LNCAP (cell line): ENCODE measurements at regions not wholly inside any gene's neighbourhood (a gene's known extent, or its start where the extent isn't known, plus 50 kb on each side); places are given as distances from the start of the nearest gene placed in this dataset.

Experiments
- CTCF ChIP-seq: fragments of 450-650 bp; IDR thresholded peaks from 2 replicates; pipeline ENCODE4 v1.5.1; 2017; ENCODE audit warnings: mild to moderate bottlenecking

GRCh38 chr1:8171751-8172464 lies 145.8 kb upstream of the ERRFI1 start:
- TF ChIP-seq CTCF: no peak

GRCh38 chr1:8170059-8170835 lies 144.1 kb upstream of the ERRFI1 start:
- TF ChIP-seq CTCF: no peak

- no peak for TF ChIP-seq CTCF
Measured at GRCh38 chr1:8169364-8170058, 143.4 kb upstream of the ERRFI1 start.

DNA sequence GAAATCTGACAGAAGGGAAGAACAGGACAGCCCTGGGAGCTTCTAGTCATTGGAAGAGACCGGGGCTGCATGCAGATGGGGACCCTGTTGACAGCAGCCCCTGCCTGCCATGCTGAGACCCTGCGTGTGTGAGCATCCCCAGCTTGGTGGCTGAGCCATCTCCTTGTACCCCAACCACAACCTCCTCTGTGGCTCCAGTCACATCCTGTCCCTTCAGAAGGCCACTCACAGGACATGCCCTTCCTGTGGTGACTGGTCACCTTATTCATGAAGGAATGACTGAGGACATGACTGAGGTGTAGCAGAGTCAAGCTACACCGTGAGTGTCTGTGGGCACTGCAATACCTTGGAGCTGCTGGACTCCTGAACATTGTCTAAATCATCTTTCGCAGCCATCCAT lies 141.8 kb upstream of the ERRFI1 start:
- no peak for TF ChIP-seq CTCF

DNA sequence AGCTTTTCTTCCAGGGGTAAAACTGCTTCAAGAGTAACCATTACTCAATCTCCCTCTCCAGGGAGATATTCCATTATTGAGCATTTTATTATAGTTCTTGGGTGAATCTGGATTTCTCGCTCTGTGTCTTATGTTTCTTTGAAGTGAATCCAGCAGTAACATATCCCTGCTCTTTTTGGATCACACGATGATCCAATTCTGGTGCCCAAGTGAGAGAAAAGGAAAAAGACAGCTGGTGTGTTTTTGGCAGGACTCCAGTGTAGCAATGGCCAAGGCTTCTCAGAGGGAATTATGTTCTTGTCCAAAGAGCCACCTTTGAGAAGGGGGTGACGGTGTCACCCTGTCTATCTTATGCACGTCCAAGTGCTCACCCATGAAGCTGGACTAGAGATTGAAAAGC lies 140.3 kb upstream of the ERRFI1 start:
- TF ChIP-seq CTCF: no peak

- TF ChIP-seq CTCF: 0 out of 2 replicates have a peak, but pooled peaks have one; percentile 17
Measured at GRCh38 chr1:8165595-8166360, 139.7 kb upstream of the ERRFI1 start.

- no peak for TF ChIP-seq CTCF
Measured at GRCh38 chr1:8164670-8165069, 138.6 kb upstream of the ERRFI1 start.
